ENCODE measurements at regions not wholly inside any gene's neighbourhood (a gene's known extent, or its start where the extent isn't known, plus 50 kb on each side); places are given as distances from the start of the nearest gene placed in this dataset.
A peak's percentile ranks its signal among the peaks of the same experiment; 100 is the strongest.
"Not testable (repeated sequence)": the region's sequence is repeated elsewhere in the genome, so short reads cannot be mapped to it uniquely, and the experiment has no call there.

DNA sequence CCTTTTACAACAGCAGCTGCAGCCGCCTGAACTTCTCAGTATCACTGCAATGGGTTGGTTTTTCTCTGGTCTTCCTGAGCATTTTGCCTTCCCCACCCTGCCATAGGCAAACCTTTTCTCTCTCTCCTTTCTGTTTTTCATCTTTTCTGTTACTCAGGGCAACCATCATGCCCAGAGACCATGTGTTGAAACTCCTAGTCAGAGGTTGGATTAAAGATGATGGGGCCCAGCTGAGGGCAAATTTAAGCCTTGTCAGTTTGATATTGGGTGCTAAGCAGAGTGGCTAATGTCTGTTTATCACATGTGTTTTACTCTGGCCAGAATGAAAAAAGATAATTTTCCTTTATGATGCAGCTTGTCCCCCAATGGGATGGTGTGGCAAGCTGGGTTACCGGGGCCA, 107.9 kb upstream of the PMCH start:
- no peak for DNase-seq (ENCODE audit: low spot score in 2 of 2)
- Histone ChIP-seq H3K36me3 (no peaks in the 10 kb centered on the region), H3K4me3 (no peak overlapping the region), H3K9me3 (peaks cover 0 to 23% (median 4%) of the 10 kb centered on the region in 4 donors), H3K4me1 (no peaks in the 10 kb centered on the region), H3K27me3 (no peaks in the 10 kb centered on the region), H3K27ac (no peak overlapping the region)
- TF ChIP-seq, protein P1, sequence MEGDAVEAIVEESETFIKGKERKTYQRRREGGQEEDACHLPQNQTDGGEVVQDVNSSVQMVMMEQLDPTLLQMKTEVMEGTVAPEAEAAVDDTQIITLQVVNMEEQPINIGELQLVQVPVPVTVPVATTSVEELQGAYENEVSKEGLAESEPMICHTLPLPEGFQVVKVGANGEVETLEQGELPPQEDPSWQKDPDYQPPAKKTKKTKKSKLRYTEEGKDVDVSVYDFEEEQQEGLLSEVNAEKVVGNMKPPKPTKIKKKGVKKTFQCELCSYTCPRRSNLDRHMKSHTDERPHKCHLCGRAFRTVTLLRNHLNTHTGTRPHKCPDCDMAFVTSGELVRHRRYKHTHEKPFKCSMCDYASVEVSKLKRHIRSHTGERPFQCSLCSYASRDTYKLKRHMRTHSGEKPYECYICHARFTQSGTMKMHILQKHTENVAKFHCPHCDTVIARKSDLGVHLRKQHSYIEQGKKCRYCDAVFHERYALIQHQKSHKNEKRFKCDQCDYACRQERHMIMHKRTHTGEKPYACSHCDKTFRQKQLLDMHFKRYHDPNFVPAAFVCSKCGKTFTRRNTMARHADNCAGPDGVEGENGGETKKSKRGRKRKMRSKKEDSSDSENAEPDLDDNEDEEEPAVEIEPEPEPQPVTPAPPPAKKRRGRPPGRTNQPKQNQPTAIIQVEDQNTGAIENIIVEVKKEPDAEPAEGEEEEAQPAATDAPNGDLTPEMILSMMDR (IDR thresholded peaks at IDR 0.05): no peak
- no peak for TF ChIP-seq POLR2A (IDR thresholded peaks at IDR 0.05)
- TF ChIP-seq EP300 (IDR thresholded peaks at IDR 0.05): no peak
- 83 to 85% methylated on average over 2 of the region's 2 CpGs for WGBS, 2 donors

DNA sequence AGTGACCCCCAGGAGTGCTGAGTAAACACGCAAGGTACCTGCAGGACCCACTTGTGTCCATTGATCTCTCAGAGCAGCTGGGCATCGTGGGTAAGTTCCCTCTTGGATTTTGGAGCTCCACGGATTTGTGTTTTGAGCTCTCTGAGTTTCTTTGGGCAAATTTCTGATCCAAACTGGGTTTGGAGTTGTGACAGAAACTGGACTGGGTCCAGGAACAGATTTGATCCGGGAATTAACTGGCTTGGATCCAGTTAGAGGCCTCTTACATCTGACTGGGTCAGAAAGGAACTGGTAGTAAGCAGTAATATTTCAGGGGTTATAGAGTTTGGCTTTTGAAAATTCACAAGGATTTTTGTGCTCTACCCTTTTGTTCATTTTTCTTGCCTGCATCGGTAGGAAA, 107.0 kb upstream of the PMCH start:
- H3K4me3 ChIP-seq, H3K27me3 ChIP-seq, H3K36me3 ChIP-seq, H3K4me1 ChIP-seq, H3K27ac ChIP-seq: not testable (repeated sequence)
- H3K9me3 ChIP-seq: peaks cover 0 to 29% (median 4%) of the 10 kb centered on the region in 4 donors
- 70 to 76% methylated on average over 5 of the region's 5 CpGs for WGBS, 2 donors
- peak in 1 of 2 donors; percentile 16 for DNase-seq (ENCODE audit: low spot score in 2 of 2)

DNA sequence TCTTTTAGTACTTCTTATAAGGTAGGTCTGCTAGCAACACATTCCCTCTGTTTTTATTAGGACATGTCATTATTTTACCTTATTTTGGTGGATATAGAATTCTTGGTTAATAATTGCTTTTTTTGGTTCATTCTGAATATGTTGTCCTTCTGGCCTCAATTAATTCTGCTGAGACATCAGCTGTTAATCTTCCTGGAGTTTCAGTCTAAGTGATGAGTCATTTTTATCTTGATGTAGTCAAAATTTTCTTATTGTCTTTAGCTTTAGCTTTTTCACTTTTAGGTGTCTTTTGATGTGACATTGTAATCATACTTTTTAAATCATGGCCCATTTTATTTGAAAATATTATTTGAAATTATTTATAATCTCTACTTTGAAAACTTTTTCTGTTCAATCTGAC, 104.9 kb upstream of the PMCH start:
- Histone ChIP-seq H3K4me3 (no peak overlapping the region), H3K27me3 (no peaks in the 10 kb centered on the region), H3K27ac (no peak overlapping the region), H3K9me3 (peaks cover 0 to 28% (median 4%) of the 10 kb centered on the region in 4 donors), H3K36me3 (no peaks in the 10 kb centered on the region), H3K4me1 (no peaks in the 10 kb centered on the region)
- TF ChIP-seq POLR2A (IDR thresholded peaks at IDR 0.05) (no peak), EP300 (IDR thresholded peaks at IDR 0.05) (no peak)
- TF ChIP-seq, protein P1 (IDR thresholded peaks at IDR 0.05): no peak
- DNase-seq (ENCODE audit: low spot score in 2 of 2): no peak

DNA sequence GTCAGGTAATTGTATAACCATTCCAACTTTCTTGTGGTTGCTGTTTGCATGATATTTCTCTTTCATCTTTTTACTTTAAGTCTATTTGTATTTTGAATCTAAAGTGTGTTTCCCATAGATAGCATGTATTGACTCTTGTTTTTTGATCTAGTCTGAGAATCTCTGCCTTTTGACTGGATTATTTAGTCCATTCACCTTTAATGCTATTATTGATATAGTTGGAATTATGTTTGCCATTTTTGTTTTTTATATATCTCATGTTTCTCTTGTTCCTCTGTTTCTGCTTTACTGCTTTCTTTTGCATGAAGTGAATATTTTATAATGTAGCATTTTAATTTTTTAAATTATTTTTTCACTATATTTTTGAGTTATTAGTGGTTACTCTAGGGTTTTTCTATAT, 103.9 kb upstream of the PMCH start:
- H3K36me3 ChIP-seq: no peaks in the 10 kb centered on the region
- peaks cover 0 to 28% (median 4%) of the 10 kb centered on the region in 4 donors for H3K9me3 ChIP-seq
- no peak overlapping the region for H3K27ac ChIP-seq
- DNase-seq (ENCODE audit: low spot score in 2 of 2): no peak
- no peak overlapping the region for H3K4me3 ChIP-seq
- no peaks in the 10 kb centered on the region for H3K27me3 ChIP-seq
- no peaks in the 10 kb centered on the region for H3K4me1 ChIP-seq
- no peak for TF ChIP-seq POLR2A (IDR thresholded peaks at IDR 0.05)
- TF ChIP-seq EP300 (IDR thresholded peaks at IDR 0.05): no peak
- TF ChIP-seq, protein P1 (IDR thresholded peaks at IDR 0.05): no peak

DNA sequence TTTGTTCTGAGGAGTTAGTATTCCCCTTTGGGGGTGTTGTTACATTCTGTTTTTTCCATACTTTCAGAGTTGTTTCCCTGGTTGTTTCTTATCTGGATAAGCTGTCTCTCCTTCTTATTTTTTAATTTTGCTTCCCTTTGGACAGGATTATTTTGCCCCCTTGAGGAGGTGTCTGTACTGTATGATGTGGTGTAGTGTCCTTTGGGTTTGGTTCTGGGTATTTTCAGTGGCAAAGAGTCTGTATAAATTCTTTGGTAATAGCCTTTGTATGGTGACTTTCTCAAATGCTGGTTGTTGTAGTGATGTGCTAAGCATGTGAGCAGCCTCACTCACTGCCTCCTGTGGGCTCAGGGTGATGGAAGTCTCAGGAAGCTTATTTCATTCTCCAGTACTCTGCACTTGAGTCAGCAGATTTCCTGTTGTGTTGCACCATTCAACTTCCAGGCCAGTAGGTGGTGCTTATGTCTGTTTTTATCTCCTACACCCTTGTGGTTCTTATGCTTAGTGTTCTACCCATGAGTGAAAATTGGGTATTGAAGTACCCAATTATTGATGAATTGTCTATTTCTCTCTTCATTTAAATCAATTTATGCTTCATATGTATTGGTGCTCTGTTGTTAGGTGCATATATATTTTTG, 103.3 kb upstream of the PMCH start:
- Histone ChIP-seq H3K27me3 (no peaks in the 10 kb centered on the region), H3K4me1 (no peaks in the 10 kb centered on the region), H3K9me3 (peaks cover 0 to 28% (median 4%) of the 10 kb centered on the region in 4 donors), H3K4me3 (no peak overlapping the region), H3K27ac (no peak overlapping the region), H3K36me3 (no peaks in the 10 kb centered on the region)
- DNase-seq (ENCODE audit: low spot score in 2 of 2): no peak
- TF ChIP-seq EP300 (IDR thresholded peaks at IDR 0.05) (no peak), POLR2A (IDR thresholded peaks at IDR 0.05) (no peak)
- TF ChIP-seq, protein P1 (IDR thresholded peaks at IDR 0.05): no peak

DNA sequence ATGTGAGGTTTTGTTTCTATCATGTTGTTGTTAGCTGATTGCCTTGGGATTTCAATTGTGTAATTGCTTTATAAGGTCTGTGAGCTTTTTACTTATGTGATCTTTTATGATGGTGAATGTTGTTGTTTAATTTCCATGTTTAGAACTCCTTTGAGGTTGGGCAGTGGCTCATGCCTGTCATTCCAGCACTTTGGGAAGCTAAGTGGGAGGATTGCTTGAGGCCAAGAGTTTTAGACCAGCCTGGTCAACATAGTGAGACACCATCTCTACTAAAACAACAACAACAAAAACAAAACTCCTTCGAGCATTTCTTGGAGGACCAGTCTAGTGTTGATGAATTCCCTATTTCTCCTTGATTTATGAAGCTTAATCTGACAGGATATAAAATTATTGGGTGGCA, 102.1 kb upstream of the PMCH start:
- H3K36me3 ChIP-seq: no peaks in the 10 kb centered on the region
- DNase-seq (ENCODE audit: low spot score in 2 of 2): no peak
- TF ChIP-seq POLR2A (IDR thresholded peaks at IDR 0.05) (no peak), EP300 (IDR thresholded peaks at IDR 0.05) (no peak)
- TF ChIP-seq, protein P1 (IDR thresholded peaks at IDR 0.05): no peak
- no peaks in the 10 kb centered on the region for H3K27me3 ChIP-seq
- peaks cover 0 to 28% (median 4%) of the 10 kb centered on the region in 4 donors for H3K9me3 ChIP-seq
- 85 to 90% methylated on average over 1 of the region's 1 CpG for WGBS, 2 donors
- H3K27ac ChIP-seq: no peak overlapping the region
- H3K4me1 ChIP-seq: no peaks in the 10 kb centered on the region
- H3K4me3 ChIP-seq: no peak overlapping the region

Data from tibial nerve (tissue), 4 donors.